K562 (cell line): ENCODE measurements at regions not wholly inside any gene's neighbourhood (a gene's known extent, or its start where the extent isn't known, plus 50 kb on each side); places are given as distances from the start of the nearest gene placed in this dataset.

Experiments
- CHD2 ChIP-seq: IDR thresholded peaks from 2 replicates; pipeline ENCODE4 v1.6.1; 2011; ENCODE audit warnings: low read depth, low read length
- HNRNPL ChIP-seq: fragments of 200-400 bp; formaldehyde crosslinking; IDR thresholded peaks from 2 replicates; pipeline ENCODE4 v1.6.1; 2017; ENCODE audit warnings: low read depth, mild to moderate bottlenecking, low read length
- MAFK ChIP-seq: IDR thresholded peaks from 2 replicates; pipeline ENCODE4 v1.6.1; 2011; ENCODE audit warnings: low read length, improper control_type of control experiment
- POU5F1 ChIP-seq: fragments of 150-350 bp; IDR thresholded peaks from 2 replicates; pipeline ENCODE4 v1.6.1; 2014; ENCODE audit warnings: borderline replicate concordance, low read length, low read depth, mild to moderate bottlenecking; ENCODE audit not compliant: partially characterized antibody

DNA sequence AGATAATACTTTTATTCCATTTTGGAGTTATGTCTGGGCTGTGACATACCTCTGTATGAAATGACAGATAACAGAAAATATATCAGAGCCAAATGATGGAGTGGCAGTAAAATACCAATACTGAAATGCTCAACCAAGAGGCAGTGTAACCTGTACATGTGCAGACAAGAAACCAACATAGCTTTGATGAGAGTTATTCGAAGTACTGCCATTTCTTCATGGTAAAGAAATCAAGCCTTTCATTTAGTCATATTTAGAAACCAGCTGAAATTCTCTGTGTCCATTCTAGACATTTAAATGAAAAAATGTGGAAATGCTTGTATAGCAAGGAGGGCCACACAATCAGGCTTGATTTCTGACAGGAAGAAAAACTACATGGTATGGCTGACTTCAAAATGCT, 127.1 kb upstream of the PTPRZ1 start:
- TF ChIP-seq MAFK: no peak
- TF ChIP-seq CHD2: no peak
- no peak for TF ChIP-seq HNRNPL
- no peak for TF ChIP-seq POU5F1
